ENCODE measurements at regions not wholly inside any gene's neighbourhood (a gene's known extent, or its start where the extent isn't known, plus 50 kb on each side); places are given as distances from the start of the nearest gene placed in this dataset.

GRCh38 chr7:42662862-42663261 lies 249.0 kb downstream of the C7orf25 start:
- Histone ChIP-seq H3K4me1 (replicated peaks in 1 of 2; ENCODE audit: control insufficient read depth in 2 of 2, insufficient read depth in 2 of 2, low read length in 2 of 2) (no peaks in the 10 kb centered on the region), H3K27ac (ENCODE audit: extremely low read depth, low read depth, low read length) (no peak overlapping the region), H3K9ac (ENCODE audit: insufficient read depth in 1 of 2, low read depth in 2 of 2, low read length in 2 of 2) (no peak overlapping the region), H3K36me3 (ENCODE audit: control insufficient read depth, insufficient read depth, low read length) (no peaks in the 10 kb centered on the region), H3K79me2 (ENCODE audit: control insufficient read depth, insufficient read depth, low read length) (no peaks in the 10 kb centered on the region), H4K20me1 (replicated peaks; ENCODE audit: control insufficient read depth, insufficient read depth, low read length) (no peaks in the 10 kb centered on the region), H3K9me1 (ENCODE audit: control insufficient read depth, insufficient read depth, low read length) (no peaks in the 10 kb centered on the region), H3K4me2 (ENCODE audit: insufficient read depth, low read length) (no peak overlapping the region), H3K27me3 (ENCODE audit: control insufficient read depth in 2 of 2, insufficient read depth in 2 of 2, low read length in 2 of 2) (no peaks in the 10 kb centered on the region), H3K9me3 (replicated peaks; ENCODE audit: control insufficient read depth, insufficient read depth, low read depth, low read length) (0 out of 2 replicates have a peak, but pooled peaks cover 2% of the 10 kb centered on the region), H3K4me3 (no peak overlapping the region), H2AFZ (ENCODE audit: low read depth, low read length) (no peak overlapping the region)
- ChIA-PET POLR2A (no interaction called here), CTCF (ENCODE audit: low intra/inter-chr PET ratio) (no interaction called here)
- 0% methylated on average over 1 of the region's 1 CpG for WGBS (ENCODE audit: insufficient coverage, low coverage, missing lambda C conversion rate)
- in situ Hi-C loops (cut with MboI), result no loop called here
- DNase-seq (ENCODE audit: extremely low read depth in 1 of 4, low spot score in 3 of 4), result no peak
- intact Hi-C loops (cut with micrococcal nuclease), result no loop called here
- FAIRE-seq, result no peak
- no TSS peak for BruUV-seq (replicated peaks)
- no peak for TF ChIP-seq KDM1A (IDR thresholded peaks at IDR 0.05)
- no peak for TF ChIP-seq MYBL2 (IDR thresholded peaks at IDR 0.05; ENCODE audit: low read depth)
- TF ChIP-seq MYBL2 (CRISPR knock-in tag; IDR thresholded peaks at IDR 0.05; ENCODE audit: borderline replicate concordance), result no peak
- TF ChIP-seq TCFL5 (CRISPR knock-in tag; conservative IDR thresholded peaks at IDR 0.05), result no peak
- TF ChIP-seq STAT5A (IDR thresholded peaks at IDR 0.05; ENCODE audit: borderline replicate concordance, low read length), result no peak
- ATAC-seq, result no peak

GRCh38 chr7:42661312-42661711 lies 250.6 kb downstream of the C7orf25 start:
- FAIRE-seq (no peak), ATAC-seq (no peak), DNase-seq (ENCODE audit: extremely low read depth in 1 of 4, low spot score in 3 of 4) (no peak)
- Histone ChIP-seq H3K27ac (ENCODE audit: extremely low read depth, low read depth, low read length) (no peak overlapping the region), H3K4me1 (replicated peaks in 1 of 2; ENCODE audit: control insufficient read depth in 2 of 2, insufficient read depth in 2 of 2, low read length in 2 of 2) (no peaks in the 10 kb centered on the region), H2AFZ (ENCODE audit: low read depth, low read length) (no peak overlapping the region), H3K9ac (ENCODE audit: insufficient read depth in 1 of 2, low read depth in 2 of 2, low read length in 2 of 2) (no peak overlapping the region), H4K20me1 (replicated peaks; ENCODE audit: control insufficient read depth, insufficient read depth, low read length) (no peaks in the 10 kb centered on the region), H3K27me3 (ENCODE audit: control insufficient read depth in 2 of 2, insufficient read depth in 2 of 2, low read length in 2 of 2) (no peaks in the 10 kb centered on the region), H3K9me3 (replicated peaks; ENCODE audit: control insufficient read depth, insufficient read depth, low read depth, low read length) (no peaks in the 10 kb centered on the region), H3K79me2 (ENCODE audit: control insufficient read depth, insufficient read depth, low read length) (no peaks in the 10 kb centered on the region), H3K4me2 (ENCODE audit: insufficient read depth, low read length) (no peak overlapping the region), H3K36me3 (ENCODE audit: control insufficient read depth, insufficient read depth, low read length) (no peaks in the 10 kb centered on the region), H3K9me1 (ENCODE audit: control insufficient read depth, insufficient read depth, low read length) (no peaks in the 10 kb centered on the region), H3K4me3 (no peak overlapping the region)
- CTCF ChIA-PET (ENCODE audit: low intra/inter-chr PET ratio), result no interaction called here
- POLR2A ChIA-PET, result no interaction called here
- in situ Hi-C loops (cut with MboI) (no loop called here), intact Hi-C loops (cut with micrococcal nuclease) (no loop called here)
- WGBS (ENCODE audit: insufficient coverage, low coverage, missing lambda C conversion rate), result 0% methylated on average over 2 of the region's 2 CpGs
- no TSS peak for BruUV-seq (replicated peaks)
- TF ChIP-seq CEBPG (CRISPR knock-in tag; IDR thresholded peaks at IDR 0.05), result no peak
- TF ChIP-seq CEBPG (tag; conservative IDR thresholded peaks at IDR 0.05 in 1 of 2, IDR thresholded peaks at IDR 0.05 in 1 of 2), result peak in 1 of 2 experiments; percentile 64; a peak in 2 of 4 replicates
- no peak for TF ChIP-seq LEF1 (IDR thresholded peaks at IDR 0.05)
- TF ChIP-seq YBX1 (IDR thresholded peaks at IDR 0.05), result no peak
- peak; percentile 56; the same call in 1 of the 2 replicates for TF ChIP-seq ATF3 (IDR thresholded peaks at IDR 0.05)
- no peak for TF ChIP-seq ATF3 (CRISPR knock-in tag; conservative IDR thresholded peaks at IDR 0.05)
- TF ChIP-seq JUN (IDR thresholded peaks at IDR 0.05; ENCODE audit: borderline replicate concordance, low read depth, low read length), result no peak
- TF ChIP-seq JUN (CRISPR knock-in tag; IDR thresholded peaks at IDR 0.05; ENCODE audit: borderline replicate concordance), result no peak
- TF ChIP-seq IRF2 (CRISPR knock-in tag; IDR thresholded peaks at IDR 0.05), result no peak
- TF ChIP-seq DEAF1 (CRISPR knock-in tag; IDR thresholded peaks at IDR 0.05), result no peak
- no peak for TF ChIP-seq MAX (CRISPR knock-in tag; IDR thresholded peaks at IDR 0.05)
- no peak for TF ChIP-seq ZNF174 (CRISPR knock-in tag; IDR thresholded peaks at IDR 0.05)

Measured in K562 (cell line).